A673 (cell line): ENCODE measurements at regions not wholly inside any gene's neighbourhood (a gene's known extent, or its start where the extent isn't known, plus 50 kb on each side); places are given as distances from the start of the nearest gene placed in this dataset.

Source experiments
- EZH2 ChIP-seq: fragments of 200-600 bp; sonication (generic); IDR thresholded peaks from 2 replicates; pipeline ENCODE4 v1.6.1; 2017; ENCODE audit warnings: borderline replicate concordance, low read depth, mild to moderate bottlenecking, mixed read lengths, antibody characterized with exemption, low read length; ENCODE audit not compliant: poor library complexity, severe bottlenecking
- TF ChIP-seq, protein P1 (sequence below): fragments of 300-800, 200-600 bp; sonication (generic); conservative IDR thresholded peaks from 2 replicates; pipeline ENCODE4 v1.5.1; 2017; ENCODE audit warnings: low read depth, mild to moderate bottlenecking, antibody characterized with exemption, low read length, moderate library complexity, mixed read lengths

GRCh38 chr1:38640371-38640770, 219.2 kb downstream of the RRAGC start:
- TF ChIP-seq, protein P1, sequence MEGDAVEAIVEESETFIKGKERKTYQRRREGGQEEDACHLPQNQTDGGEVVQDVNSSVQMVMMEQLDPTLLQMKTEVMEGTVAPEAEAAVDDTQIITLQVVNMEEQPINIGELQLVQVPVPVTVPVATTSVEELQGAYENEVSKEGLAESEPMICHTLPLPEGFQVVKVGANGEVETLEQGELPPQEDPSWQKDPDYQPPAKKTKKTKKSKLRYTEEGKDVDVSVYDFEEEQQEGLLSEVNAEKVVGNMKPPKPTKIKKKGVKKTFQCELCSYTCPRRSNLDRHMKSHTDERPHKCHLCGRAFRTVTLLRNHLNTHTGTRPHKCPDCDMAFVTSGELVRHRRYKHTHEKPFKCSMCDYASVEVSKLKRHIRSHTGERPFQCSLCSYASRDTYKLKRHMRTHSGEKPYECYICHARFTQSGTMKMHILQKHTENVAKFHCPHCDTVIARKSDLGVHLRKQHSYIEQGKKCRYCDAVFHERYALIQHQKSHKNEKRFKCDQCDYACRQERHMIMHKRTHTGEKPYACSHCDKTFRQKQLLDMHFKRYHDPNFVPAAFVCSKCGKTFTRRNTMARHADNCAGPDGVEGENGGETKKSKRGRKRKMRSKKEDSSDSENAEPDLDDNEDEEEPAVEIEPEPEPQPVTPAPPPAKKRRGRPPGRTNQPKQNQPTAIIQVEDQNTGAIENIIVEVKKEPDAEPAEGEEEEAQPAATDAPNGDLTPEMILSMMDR, result no peak
- no peak for TF ChIP-seq EZH2
